Neural progenitor cell (in vitro differentiated cells): ENCODE measurements at regions not wholly inside any gene's neighbourhood (a gene's known extent, or its start where the extent isn't known, plus 50 kb on each side); places are given as distances from the start of the nearest gene placed in this dataset.

Source experiments
- DNase-seq: peaks from one replicate; pipeline ENCODE4 v3.0.0-alpha.2; 2016; ENCODE audit warnings: low spot score
- H2AFZ ChIP-seq: fragments of 200-600 bp; sonication (generic); replicated peaks from 2 replicates; pipeline ENCODE4 v1.6.1; 2016; ENCODE audit warnings: antibody characterized with exemption
- H3F3A ChIP-seq: fragments of 200-600 bp; sonication (generic); 2 replicates; pipeline ENCODE4 v1.6.1; 2016; ENCODE audit warnings: antibody characterized with exemption, low read depth
- H3K27ac ChIP-seq: fragments of 200-600 bp; sonication (generic); 2 replicates; pipeline ENCODE4 v1.5.1; 2016; ENCODE audit warnings: mild to moderate bottlenecking
- H3K27me3 ChIP-seq: fragments of 200-600 bp; sonication (generic); 2 replicates; pipeline ENCODE4 v1.6.1; 2016; ENCODE audit warnings: mild to moderate bottlenecking, moderate library complexity
- H3K36me3 ChIP-seq: fragments of 200-600 bp; sonication (generic); 2 replicates; pipeline ENCODE4 v1.5.1; 2016
- H3K4me1 ChIP-seq: fragments of 200-600 bp; sonication (generic); 2 replicates; pipeline ENCODE4 v1.6.1; 2016; ENCODE audit warnings: mixed run types
- H3K4me2 ChIP-seq: fragments of 200-600 bp; sonication (generic); 2 replicates; pipeline ENCODE4 v1.6.1; 2016
- H3K4me3 ChIP-seq: fragments of 200-600 bp; sonication (generic); 2 replicates; pipeline ENCODE4 v1.5.1; 2016
- H3K79me2 ChIP-seq: fragments of 200-600 bp; sonication (generic); 2 replicates; pipeline ENCODE4 v1.6.1; 2016; ENCODE audit warnings: low read depth
- H3K9ac ChIP-seq: fragments of 200-600 bp; sonication (generic); 2 replicates; pipeline ENCODE4 v1.6.1; 2016
- H3K9me3 ChIP-seq: fragments of 200-600 bp; sonication (generic); 2 replicates; pipeline ENCODE4 v1.5.1; 2016; ENCODE audit warnings: low read depth
- H4K20me1 ChIP-seq: fragments of 200-600 bp; sonication (generic); 2 replicates; pipeline ENCODE4 v1.6.1; 2016; ENCODE audit warnings: low read depth
- H3K27ac Mint-ChIP-seq: 3 replicates; pipeline ENCODE4 v1.8.0; 2021; ENCODE audit warnings: mixed read lengths
- H3K27me3 Mint-ChIP-seq: 2 replicates; pipeline ENCODE4 v1.8.0; 2022; ENCODE audit warnings: low read depth, mild to moderate bottlenecking, inconsistent platforms, moderate library complexity, mixed read lengths; ENCODE audit not compliant: insufficient read depth
- H3K36me3 Mint-ChIP-seq: 3 replicates; pipeline ENCODE4 v1.8.0; 2021; ENCODE audit warnings: mixed read lengths
- H3K4me1 Mint-ChIP-seq: 3 replicates; pipeline ENCODE4 v1.8.0; 2021; ENCODE audit warnings: mixed read lengths
- H3K4me3 Mint-ChIP-seq: 3 replicates; pipeline ENCODE4 v1.8.0; 2021; ENCODE audit warnings: mild to moderate bottlenecking, moderate library complexity, mixed read lengths
- H3K9me3 Mint-ChIP-seq: 3 replicates; pipeline ENCODE4 v1.8.0; 2020; ENCODE audit warnings: mixed read lengths
- EZH2 ChIP-seq: fragments of 200-600 bp; sonication (generic); IDR thresholded peaks from 2 replicates; pipeline ENCODE4 v1.6.1; 2017; ENCODE audit warnings: antibody characterized with exemption, mild to moderate bottlenecking, moderate library complexity
- EZH2phosphoT487 ChIP-seq: fragments of 200-600 bp; sonication (generic); IDR thresholded peaks from 2 replicates; pipeline ENCODE4 v1.6.1; 2017; ENCODE audit warnings: antibody characterized with exemption
- TF ChIP-seq, protein P1 (sequence below): fragments of 200-600 bp; sonication (generic); IDR thresholded peaks from 2 replicates; pipeline ENCODE4 v1.5.1; 2017; ENCODE audit warnings: antibody characterized with exemption, mild to moderate bottlenecking

DNA sequence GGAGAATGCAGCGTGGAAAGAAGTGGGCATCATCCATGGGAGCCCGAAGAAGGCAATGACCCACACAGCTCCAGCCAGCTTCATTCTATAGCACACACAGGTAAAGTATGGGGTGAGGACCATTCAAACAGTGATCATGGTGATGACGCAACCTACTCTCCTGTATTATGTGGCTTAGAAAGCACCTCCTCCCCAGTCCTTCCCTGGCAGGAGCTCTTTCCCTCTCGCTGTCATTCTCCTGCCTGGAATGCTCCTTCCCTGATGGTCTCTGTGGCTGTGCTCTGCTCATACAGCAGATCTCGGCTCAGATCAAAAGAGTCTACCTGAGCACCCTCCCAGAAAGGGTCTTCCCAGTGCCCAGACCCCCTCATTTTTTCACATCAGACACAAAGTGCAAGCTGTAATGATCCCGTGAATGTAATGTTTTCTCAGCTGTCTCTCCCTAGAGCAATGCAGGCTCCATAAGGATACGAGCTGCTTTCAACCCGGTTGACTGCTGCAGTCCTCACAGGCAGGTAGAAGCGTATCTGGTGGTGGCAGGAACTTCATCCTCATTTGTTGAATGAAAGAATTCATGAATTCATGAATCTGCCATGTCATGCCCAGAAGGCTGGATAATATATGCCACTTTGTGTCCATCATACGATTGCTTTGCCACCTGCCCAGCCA, 248.8 kb downstream of the HS3ST3A1 start:
- H3K4me3 ChIP-seq: no peak overlapping the region
- no peak overlapping the region for H3K9ac ChIP-seq
- Mint-ChIP-seq H3K4me1 (peaks cover 3% of the 10 kb centered on the region), H3K36me3 (no peaks in the 10 kb centered on the region), H3K4me3 (no peak overlapping the region), H3K27me3 (peaks cover 6% of the 10 kb centered on the region), H3K27ac (peak overlapping the region; percentile 57), H3K9me3 (no peaks in the 10 kb centered on the region)
- H3K4me1 ChIP-seq: no peaks in the 10 kb centered on the region
- H3F3A ChIP-seq: no peaks in the 10 kb centered on the region
- H2AFZ ChIP-seq: no peak overlapping the region
- H3K79me2 ChIP-seq: no peaks in the 10 kb centered on the region
- no peak for TF ChIP-seq EZH2
- TF ChIP-seq EZH2phosphoT487: no peak
- TF ChIP-seq, protein P1, sequence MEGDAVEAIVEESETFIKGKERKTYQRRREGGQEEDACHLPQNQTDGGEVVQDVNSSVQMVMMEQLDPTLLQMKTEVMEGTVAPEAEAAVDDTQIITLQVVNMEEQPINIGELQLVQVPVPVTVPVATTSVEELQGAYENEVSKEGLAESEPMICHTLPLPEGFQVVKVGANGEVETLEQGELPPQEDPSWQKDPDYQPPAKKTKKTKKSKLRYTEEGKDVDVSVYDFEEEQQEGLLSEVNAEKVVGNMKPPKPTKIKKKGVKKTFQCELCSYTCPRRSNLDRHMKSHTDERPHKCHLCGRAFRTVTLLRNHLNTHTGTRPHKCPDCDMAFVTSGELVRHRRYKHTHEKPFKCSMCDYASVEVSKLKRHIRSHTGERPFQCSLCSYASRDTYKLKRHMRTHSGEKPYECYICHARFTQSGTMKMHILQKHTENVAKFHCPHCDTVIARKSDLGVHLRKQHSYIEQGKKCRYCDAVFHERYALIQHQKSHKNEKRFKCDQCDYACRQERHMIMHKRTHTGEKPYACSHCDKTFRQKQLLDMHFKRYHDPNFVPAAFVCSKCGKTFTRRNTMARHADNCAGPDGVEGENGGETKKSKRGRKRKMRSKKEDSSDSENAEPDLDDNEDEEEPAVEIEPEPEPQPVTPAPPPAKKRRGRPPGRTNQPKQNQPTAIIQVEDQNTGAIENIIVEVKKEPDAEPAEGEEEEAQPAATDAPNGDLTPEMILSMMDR: no peak
- H4K20me1 ChIP-seq: no peaks in the 10 kb centered on the region
- no peaks in the 10 kb centered on the region for H3K27me3 ChIP-seq
- H3K9me3 ChIP-seq: no peaks in the 10 kb centered on the region
- no peak overlapping the region for H3K4me2 ChIP-seq
- no peak overlapping the region for H3K27ac ChIP-seq
- no peaks in the 10 kb centered on the region for H3K36me3 ChIP-seq
- DNase-seq: no peak

GRCh38 chr17:13351046-13351445, 250.7 kb downstream of the HS3ST3A1 start:
- no peak overlapping the region for H3K4me2 ChIP-seq
- Mint-ChIP-seq H3K27me3 (peaks cover 6% of the 10 kb centered on the region), H3K36me3 (peaks cover 3% of the 10 kb centered on the region), H3K9me3 (peaks cover 6% of the 10 kb centered on the region), H3K4me1 (peaks cover 10% of the 10 kb centered on the region), H3K4me3 (no peak overlapping the region), H3K27ac (no peak overlapping the region)
- TF ChIP-seq EZH2 (no peak), EZH2phosphoT487 (no peak)
- TF ChIP-seq, protein P1: no peak
- no peaks in the 10 kb centered on the region for H3F3A ChIP-seq
- no peaks in the 10 kb centered on the region for H4K20me1 ChIP-seq
- no peak overlapping the region for H3K27ac ChIP-seq
- H3K36me3 ChIP-seq: no peaks in the 10 kb centered on the region
- H3K27me3 ChIP-seq: no peaks in the 10 kb centered on the region
- no peak overlapping the region for H3K4me3 ChIP-seq
- no peaks in the 10 kb centered on the region for H3K9me3 ChIP-seq
- DNase-seq: no peak
- H2AFZ ChIP-seq: no peak overlapping the region
- no peak overlapping the region for H3K9ac ChIP-seq
- no peaks in the 10 kb centered on the region for H3K79me2 ChIP-seq
- H3K4me1 ChIP-seq: no peaks in the 10 kb centered on the region

- DNase-seq: no peak
- Mint-ChIP-seq H3K4me3 (no peak overlapping the region), H3K36me3 (peaks cover 3% of the 10 kb centered on the region), H3K9me3 (peaks cover 6% of the 10 kb centered on the region), H3K27me3 (peaks cover 6% of the 10 kb centered on the region), H3K27ac (no peak overlapping the region), H3K4me1 (peaks cover 15% of the 10 kb centered on the region)
- Histone ChIP-seq H3K79me2 (no peaks in the 10 kb centered on the region), H3K9ac (no peak overlapping the region), H3K27me3 (no peaks in the 10 kb centered on the region), H4K20me1 (no peaks in the 10 kb centered on the region), H3K4me1 (no peaks in the 10 kb centered on the region), H3K36me3 (no peaks in the 10 kb centered on the region), H3K4me3 (no peak overlapping the region), H3K4me2 (no peak overlapping the region), H3F3A (no peaks in the 10 kb centered on the region), H2AFZ (no peak overlapping the region), H3K27ac (no peak overlapping the region), H3K9me3 (no peaks in the 10 kb centered on the region)
- no peak for TF ChIP-seq EZH2
- TF ChIP-seq, protein P1: no peak
- no peak for TF ChIP-seq EZH2phosphoT487
Observed at GRCh38 chr17:13350466-13350865, 251.3 kb downstream of the HS3ST3A1 start.
